NCI-H2107 treated with DMSO at 0.1 percent for 48 hours (cell line): ENCODE measurements at regions not wholly inside any gene's neighbourhood (a gene's known extent, or its start where the extent isn't known, plus 50 kb on each side); places are given as distances from the start of the nearest gene placed in this dataset.

Experiments used
- DNase-seq: peaks from one replicate; lab custom pipeline; 2025; ENCODE audit not compliant: unreplicated experiment; lab: John Stamatoyannopoulos, UW

DNA sequence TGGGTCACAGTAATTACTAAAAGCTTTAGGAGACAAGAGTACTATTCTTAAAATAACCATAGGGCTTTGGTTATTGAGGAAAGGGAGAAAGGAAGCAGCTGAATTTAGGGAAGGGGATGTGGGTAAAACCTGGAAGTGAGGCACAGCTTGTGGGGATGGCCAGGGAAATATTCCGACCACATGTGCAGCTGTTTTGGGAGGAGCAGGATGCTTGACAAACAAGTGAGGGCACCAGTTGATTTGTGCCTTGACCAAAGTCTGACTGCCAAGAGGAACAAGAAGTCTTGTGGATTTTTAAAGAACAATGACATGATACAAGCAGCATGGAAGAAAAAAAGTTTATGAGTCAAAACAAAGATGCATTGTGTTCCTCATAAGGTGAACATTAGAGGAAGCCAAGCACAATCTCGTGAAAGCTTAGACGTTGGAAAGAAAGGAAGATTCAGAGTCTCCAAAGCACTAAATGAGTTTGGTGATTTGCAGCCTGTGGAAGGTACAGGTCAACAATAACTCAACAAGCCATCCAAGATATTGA is 108.5 kb upstream of the GPC6 start:
- no peak for DNase-seq

DNA sequence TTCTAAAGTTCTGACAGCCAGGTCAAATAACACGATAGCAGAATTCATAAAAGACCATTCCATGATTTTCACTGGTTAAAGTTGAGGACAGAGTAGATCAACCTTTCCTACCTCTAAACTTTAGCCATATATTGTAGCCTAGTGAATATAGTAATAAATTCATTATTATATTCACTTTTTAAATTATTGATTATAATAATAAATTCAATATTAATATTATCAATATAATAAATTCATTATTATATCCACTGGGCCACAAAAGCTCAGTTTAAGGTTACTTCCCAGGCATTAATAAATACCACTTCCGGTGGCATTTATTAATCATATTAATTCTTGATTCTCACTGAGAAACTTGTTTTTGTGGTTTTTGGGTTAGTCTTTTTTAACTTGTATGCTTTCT is 85.7 kb upstream of the GPC6 start:
- no peak for DNase-seq

GRCh38 chr13:93144031-93144430 is 82.6 kb upstream of the GPC6 start:
- no peak for DNase-seq

GRCh38 chr13:93145199-93145598 is 81.4 kb upstream of the GPC6 start:
- no peak for DNase-seq

- DNase-seq, result no peak
Observed at GRCh38 chr13:93146584-93147297, 79.9 kb upstream of the GPC6 start.

DNA sequence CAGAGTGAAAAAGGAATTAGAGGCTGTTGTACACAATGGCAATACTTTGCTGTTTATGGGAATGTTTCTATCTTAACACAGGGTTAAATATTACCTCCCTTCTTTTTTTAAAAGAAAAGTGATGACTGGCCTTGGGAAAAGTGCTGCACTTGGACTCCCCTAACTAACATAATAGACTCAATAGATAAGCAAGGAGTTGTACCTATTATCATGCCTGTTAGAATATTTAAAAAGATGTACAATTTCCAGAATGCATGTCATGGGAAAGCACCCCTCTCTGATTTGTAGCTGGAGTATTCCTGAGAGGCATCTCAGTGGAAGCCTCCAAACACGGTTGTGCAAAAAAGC is 79.3 kb upstream of the GPC6 start:
- no peak for DNase-seq

GRCh38 chr13:93147946-93148345 is 78.7 kb upstream of the GPC6 start:
- no peak for DNase-seq

GRCh38 chr13:93151277-93151676 is 75.3 kb upstream of the GPC6 start:
- DNase-seq, result no peak

DNA sequence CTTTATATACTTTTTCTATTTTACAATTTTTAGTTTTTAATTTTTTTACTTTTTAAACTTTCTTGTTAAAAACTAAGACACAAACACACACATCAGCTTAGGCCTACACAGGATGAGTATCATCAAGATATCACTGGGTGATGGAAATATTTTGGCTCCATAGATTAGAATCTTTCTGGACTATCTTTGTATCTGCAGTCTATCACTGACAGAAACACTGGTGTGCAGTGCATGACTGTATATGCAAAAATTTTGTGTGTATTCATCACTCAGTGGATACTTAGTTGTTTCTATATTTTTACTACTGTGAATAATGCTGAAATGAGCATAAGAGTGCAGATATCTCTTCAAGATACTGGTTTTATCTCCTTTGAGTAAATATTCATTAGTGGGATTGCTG is 68.0 kb upstream of the GPC6 start:
- DNase-seq, result no peak

DNA sequence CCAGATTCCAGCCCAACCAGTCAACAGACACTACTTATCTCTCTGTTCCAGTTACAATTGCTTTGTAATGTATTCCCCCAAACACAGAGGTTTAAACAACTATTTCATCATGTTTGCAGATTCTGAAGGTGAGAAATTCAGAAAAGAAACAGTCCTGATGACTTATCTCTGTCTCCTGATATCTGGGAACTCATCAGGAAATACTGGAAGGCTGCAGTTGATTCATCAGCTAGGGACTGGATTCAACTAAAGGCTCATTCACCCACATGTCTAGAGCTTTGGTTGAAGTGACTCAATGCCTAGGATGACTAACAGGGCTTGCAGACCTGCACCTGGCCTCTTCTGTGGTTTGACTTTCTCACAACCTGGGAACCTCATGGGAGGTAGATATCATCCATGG is 56.6 kb upstream of the GPC6 start:
- no peak for DNase-seq

- no peak for DNase-seq
Observed at GRCh38 chr13:93172109-93172508, 54.5 kb upstream of the GPC6 start.

DNA sequence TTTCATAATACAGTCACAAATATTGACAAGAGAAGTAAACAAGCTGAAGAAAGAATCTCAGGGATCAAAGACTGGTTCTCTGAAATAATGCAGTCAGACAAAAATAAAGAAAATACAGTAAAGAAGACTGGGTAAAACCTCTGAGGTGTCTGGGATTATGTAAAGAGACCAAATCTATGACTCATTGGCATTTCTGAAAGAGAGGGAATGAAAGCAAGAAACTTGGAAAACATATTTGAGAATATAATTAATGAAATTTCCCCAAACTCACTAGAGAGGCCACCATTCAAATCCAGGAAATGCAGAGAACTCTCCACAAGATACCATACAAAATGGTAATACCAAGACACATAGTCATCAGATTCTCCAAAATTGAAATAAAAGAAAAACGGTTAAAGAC is 53.0 kb upstream of the GPC6 start:
- no peak for DNase-seq

- DNase-seq, result no peak
Observed at GRCh38 chr13:93174260-93174659, 52.3 kb upstream of the GPC6 start.
